ENCODE measurements at regions not wholly inside any gene's neighbourhood (a gene's known extent, or its start where the extent isn't known, plus 50 kb on each side); places are given as distances from the start of the nearest gene placed in this dataset.

- Histone ChIP-seq H3K36me3 (replicated peaks in 1 of 2; ENCODE audit: control insufficient read depth in 1 of 2, insufficient read depth in 2 of 2, low read length in 2 of 2) (no peaks in the 10 kb centered on the region), H3K4me1 (ENCODE audit: insufficient read depth, low read length) (no peaks in the 10 kb centered on the region), H3K27ac (ENCODE audit: extremely low read length, insufficient read depth, low read length) (no peak overlapping the region), H3K4me2 (ENCODE audit: low read depth, low read length) (no peak overlapping the region), H3K9ac (ENCODE audit: insufficient read depth, low read depth, low read length) (no peak overlapping the region), H3K4me3 (replicated peaks in 1 of 3; ENCODE audit: insufficient read depth in 1 of 3, low read depth in 2 of 3, low read length in 3 of 3) (no peak overlapping the region), H3K27me3 (ENCODE audit: control insufficient read depth in 1 of 2, insufficient read depth in 2 of 2, low read length in 2 of 2) (no peaks in the 10 kb centered on the region), H2AFZ (ENCODE audit: low read length) (no peak overlapping the region), H4K20me1 (ENCODE audit: insufficient read depth, low read length) (no peaks in the 10 kb centered on the region), H3K79me2 (ENCODE audit: insufficient read depth, low read length) (no peaks in the 10 kb centered on the region), H3K9me3 (ENCODE audit: low read length) (peaks cover 86% of the 10 kb centered on the region)
- FAIRE-seq (no peak), ATAC-seq (no peak), DNase-seq (ENCODE audit: low spot score) (no peak)
- intact Hi-C loops (cut with micrococcal nuclease; ENCODE audit: unreplicated experiment) = no loop called here
- WGBS (ENCODE audit: low lambda C conversion rate) = 55% methylated on average over 2 of the region's 4 CpGs
- in situ Hi-C loops (cut with HindIII; ENCODE audit: extremely low pct_ligation_motif_present, low pct_unique_long_range_greater_than_20kb) = no loop called here
- POLR2A ChIA-PET = no interaction called here
- CTCF ChIA-PET (ENCODE audit: low intra/inter-chr PET ratio, low total read pairs) = no interaction called here
- TF ChIP-seq ZNF484 (CRISPR knock-in tag; IDR thresholded peaks at IDR 0.05; ENCODE audit: borderline replicate concordance, low read depth) (no peak), ZNF773 (CRISPR knock-in tag; IDR thresholded peaks at IDR 0.05; ENCODE audit: borderline replicate concordance) (no peak), YY1 (IDR thresholded peaks at IDR 0.05; ENCODE audit: insufficient read depth, insufficient replicate concordance, low read depth, low read length) (no peak), RBFOX2 (IDR thresholded peaks at IDR 0.05; ENCODE audit: low read depth, low read length) (no peak), ZNF160 (CRISPR knock-in tag; IDR thresholded peaks at IDR 0.05) (no peak), ARID2 (CRISPR knock-in tag; IDR thresholded peaks at IDR 0.05; ENCODE audit: borderline replicate concordance) (no peak), KDM5A (IDR thresholded peaks at IDR 0.05; ENCODE audit: borderline replicate concordance, low read length) (no peak), CENPX (CRISPR knock-in tag; IDR thresholded peaks at IDR 0.05) (no peak)
- BruUV-seq (replicated peaks) = no TSS peak
Observed at GRCh38 chr19:31602548-31602947, 253.3 kb upstream of the TSHZ3 start.

DNA sequence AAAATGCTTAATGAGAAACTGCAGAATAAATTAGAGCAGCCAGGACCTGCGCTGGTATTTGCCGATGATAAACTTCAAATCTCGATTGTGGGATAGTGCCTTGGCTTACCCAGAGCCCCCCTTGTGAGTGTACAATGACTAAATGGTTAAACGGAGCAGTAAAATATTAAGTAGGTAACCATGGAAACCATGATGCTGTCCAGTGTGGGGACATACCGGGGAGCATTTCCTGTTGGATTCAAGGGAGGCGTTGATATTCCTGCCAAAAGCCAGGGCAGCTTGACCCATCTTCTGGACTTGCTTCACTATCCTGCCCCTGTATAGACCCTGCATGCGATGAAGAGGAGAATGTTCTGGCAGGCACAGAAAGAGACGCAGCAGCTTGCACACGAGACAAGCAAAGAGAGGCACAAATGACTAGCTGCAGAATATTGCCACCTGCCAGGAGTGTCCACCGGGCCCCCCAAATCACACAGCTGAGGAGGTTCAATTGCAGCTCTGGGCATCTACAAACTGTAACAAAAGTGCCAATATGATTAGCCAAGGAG is 255.3 kb upstream of the TSHZ3 start:
- 17% methylated on average over 10 of the region's 10 CpGs for WGBS (ENCODE audit: low lambda C conversion rate)
- H3K27ac ChIP-seq (ENCODE audit: extremely low read length, insufficient read depth, low read length) = no peak overlapping the region

More for the DNA sequence above, 255.3 kb upstream of the TSHZ3 start:
- no peaks in the 10 kb centered on the region for H3K79me2 ChIP-seq (ENCODE audit: insufficient read depth, low read length)
- ChIA-PET CTCF (ENCODE audit: low intra/inter-chr PET ratio, low total read pairs) (no interaction called here), POLR2A (no interaction called here)
- no TSS peak for BruUV-seq (replicated peaks)
- TF ChIP-seq ZSCAN25 (CRISPR knock-in tag; IDR thresholded peaks at IDR 0.05) (no peak), RFX5 (IDR thresholded peaks at IDR 0.05; ENCODE audit: low read depth, low read length) (no peak)
- TF ChIP-seq, protein P1, sequence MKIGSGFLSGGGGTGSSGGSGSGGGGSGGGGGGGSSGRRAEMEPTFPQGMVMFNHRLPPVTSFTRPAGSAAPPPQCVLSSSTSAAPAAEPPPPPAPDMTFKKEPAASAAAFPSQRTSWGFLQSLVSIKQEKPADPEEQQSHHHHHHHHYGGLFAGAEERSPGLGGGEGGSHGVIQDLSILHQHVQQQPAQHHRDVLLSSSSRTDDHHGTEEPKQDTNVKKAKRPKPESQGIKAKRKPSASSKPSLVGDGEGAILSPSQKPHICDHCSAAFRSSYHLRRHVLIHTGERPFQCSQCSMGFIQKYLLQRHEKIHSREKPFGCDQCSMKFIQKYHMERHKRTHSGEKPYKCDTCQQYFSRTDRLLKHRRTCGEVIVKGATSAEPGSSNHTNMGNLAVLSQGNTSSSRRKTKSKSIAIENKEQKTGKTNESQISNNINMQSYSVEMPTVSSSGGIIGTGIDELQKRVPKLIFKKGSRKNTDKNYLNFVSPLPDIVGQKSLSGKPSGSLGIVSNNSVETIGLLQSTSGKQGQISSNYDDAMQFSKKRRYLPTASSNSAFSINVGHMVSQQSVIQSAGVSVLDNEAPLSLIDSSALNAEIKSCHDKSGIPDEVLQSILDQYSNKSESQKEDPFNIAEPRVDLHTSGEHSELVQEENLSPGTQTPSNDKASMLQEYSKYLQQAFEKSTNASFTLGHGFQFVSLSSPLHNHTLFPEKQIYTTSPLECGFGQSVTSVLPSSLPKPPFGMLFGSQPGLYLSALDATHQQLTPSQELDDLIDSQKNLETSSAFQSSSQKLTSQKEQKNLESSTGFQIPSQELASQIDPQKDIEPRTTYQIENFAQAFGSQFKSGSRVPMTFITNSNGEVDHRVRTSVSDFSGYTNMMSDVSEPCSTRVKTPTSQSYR (CRISPR knock-in tag; IDR thresholded peaks at IDR 0.05; ENCODE audit: borderline replicate concordance) = no peak
- H3K4me1 ChIP-seq (ENCODE audit: insufficient read depth, low read length) = no peaks in the 10 kb centered on the region
- no peak overlapping the region for H3K9ac ChIP-seq (ENCODE audit: insufficient read depth, low read depth, low read length)
- DNase-seq (ENCODE audit: low spot score) = no peak
- no peak for FAIRE-seq
- H3K36me3 ChIP-seq (replicated peaks in 1 of 2; ENCODE audit: control insufficient read depth in 1 of 2, insufficient read depth in 2 of 2, low read length in 2 of 2) = no peaks in the 10 kb centered on the region
- no peak overlapping the region for H2AFZ ChIP-seq (ENCODE audit: low read length)
- peaks cover 94% of the 10 kb centered on the region for H3K9me3 ChIP-seq (ENCODE audit: low read length)
- H3K4me2 ChIP-seq (ENCODE audit: low read depth, low read length) = no peak overlapping the region
- in situ Hi-C loops (cut with HindIII; ENCODE audit: extremely low pct_ligation_motif_present, low pct_unique_long_range_greater_than_20kb) (no loop called here), intact Hi-C loops (cut with micrococcal nuclease; ENCODE audit: unreplicated experiment) (no loop called here)
- H4K20me1 ChIP-seq (ENCODE audit: insufficient read depth, low read length) = no peaks in the 10 kb centered on the region
- H3K4me3 ChIP-seq (replicated peaks in 1 of 3; ENCODE audit: insufficient read depth in 1 of 3, low read depth in 2 of 3, low read length in 3 of 3) = no peak overlapping the region
- no peaks in the 10 kb centered on the region for H3K27me3 ChIP-seq (ENCODE audit: control insufficient read depth in 1 of 2, insufficient read depth in 2 of 2, low read length in 2 of 2)
- no peak for ATAC-seq

All from HepG2 (cell line).